ENCODE measurements at regions not wholly inside any gene's neighbourhood (a gene's known extent, or its start where the extent isn't known, plus 50 kb on each side); places are given as distances from the start of the nearest gene placed in this dataset.

GRCh38 chrX:1751781-1752180 lies 136.9 kb downstream of the ASMT start:
- TF ChIP-seq CTCF (IDR thresholded peaks at IDR 0.05) (no peak), POLR2A (IDR thresholded peaks at IDR 0.05) (no peak)

Measured in Peyer's patch (tissue), 4 donors.